GM19025 (cell line): ENCODE measurements at regions not wholly inside any gene's neighbourhood (a gene's known extent, or its start where the extent isn't known, plus 50 kb on each side); places are given as distances from the start of the nearest gene placed in this dataset.

Source experiments
- ATAC-seq: cut with Tn5 transposase; IDR thresholded peaks from one replicate; pipeline ENCODE4 v1.9.1; 2021; ENCODE audit warnings: mild to moderate bottlenecking, low read depth, moderate library complexity; ENCODE audit not compliant: unreplicated experiment

GRCh38 chr6:168739381-168739780 lies 298.4 kb downstream of the SMOC2 start:
- ATAC-seq: no peak

GRCh38 chr6:168737481-168737880 lies 296.5 kb downstream of the SMOC2 start:
- no peak for ATAC-seq

GRCh38 chr6:168737014-168737413 lies 296.0 kb downstream of the SMOC2 start:
- ATAC-seq: no peak

- no peak for ATAC-seq
Measured at GRCh38 chr6:168736039-168736438, 295.1 kb downstream of the SMOC2 start.

- ATAC-seq: no peak
Measured at GRCh38 chr6:168735268-168735949, 294.4 kb downstream of the SMOC2 start.

GRCh38 chr6:168734523-168734922 lies 293.5 kb downstream of the SMOC2 start:
- ATAC-seq: no peak

- no peak for ATAC-seq
Measured at GRCh38 chr6:168732676-168733075, 291.7 kb downstream of the SMOC2 start.

GRCh38 chr6:168730931-168731716 lies 290.1 kb downstream of the SMOC2 start:
- no peak for ATAC-seq

- ATAC-seq: no peak
Measured at GRCh38 chr6:168728056-168728455, 287.1 kb downstream of the SMOC2 start.

- no peak for ATAC-seq
Measured at GRCh38 chr6:168726312-168726856, 285.4 kb downstream of the SMOC2 start.

GRCh38 chr6:168725802-168726201 lies 284.8 kb downstream of the SMOC2 start:
- ATAC-seq: no peak

- ATAC-seq: no peak
Measured at GRCh38 chr6:168724669-168725570, 283.9 kb downstream of the SMOC2 start.

- no peak for ATAC-seq
Measured at GRCh38 chr6:168724033-168724432, 283.0 kb downstream of the SMOC2 start.

- ATAC-seq: no peak
Measured at GRCh38 chr6:168722397-168722796, 281.4 kb downstream of the SMOC2 start.

- ATAC-seq: no peak
Measured at GRCh38 chr6:168721571-168721970, 280.6 kb downstream of the SMOC2 start.

- ATAC-seq: no peak
Measured at GRCh38 chr6:168719901-168720300, 278.9 kb downstream of the SMOC2 start.

GRCh38 chr6:168718821-168719475 lies 278.0 kb downstream of the SMOC2 start:
- no peak for ATAC-seq
